ENCODE measurements at regions not wholly inside any gene's neighbourhood (a gene's known extent, or its start where the extent isn't known, plus 50 kb on each side); places are given as distances from the start of the nearest gene placed in this dataset.

DNA sequence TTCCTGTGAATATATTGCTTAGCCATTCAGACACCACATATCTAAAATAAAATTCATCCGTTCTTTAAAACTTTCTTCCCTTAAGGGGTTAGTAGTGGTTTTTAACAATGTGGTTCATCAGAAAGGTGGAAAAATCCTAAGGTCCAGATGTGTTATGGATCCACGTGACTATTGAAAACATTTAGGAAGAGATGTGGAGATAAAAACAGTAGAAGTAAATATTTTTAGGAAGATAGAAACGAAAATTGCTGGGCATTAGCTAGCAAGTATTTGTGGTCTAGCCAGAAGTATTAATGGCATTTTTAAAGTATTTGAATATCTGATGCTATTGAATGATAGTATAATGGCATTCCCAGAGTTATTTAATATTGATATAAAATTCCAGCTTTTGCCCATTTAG, 180.8 kb downstream of the LTN1 start:
- Histone ChIP-seq H4K20me1 (ENCODE audit: insufficient read depth) (no peaks in the 10 kb centered on the region), H3K36me3 (ENCODE audit: low read depth) (no peaks in the 10 kb centered on the region), H3K9ac (no peak overlapping the region), H3K9me2 (ENCODE audit: insufficient read depth) (no peaks in the 10 kb centered on the region), H3K4me3 (no peak overlapping the region), H3K9me3 (ENCODE audit: low read depth) (no peaks in the 10 kb centered on the region), H3K27me3 (replicated peaks; ENCODE audit: insufficient read depth) (no peaks in the 10 kb centered on the region), H3K27ac (no peak overlapping the region), H3F3A (ENCODE audit: insufficient read depth) (no peaks in the 10 kb centered on the region), H3K79me2 (ENCODE audit: insufficient read depth) (no peaks in the 10 kb centered on the region), H2AFZ (no peak overlapping the region), H3K4me1 (ENCODE audit: insufficient read depth) (no peaks in the 10 kb centered on the region), H3K4me2 (ENCODE audit: unreplicated experiment) (no peak overlapping the region)
- no peak for DNase-seq
- WGBS, 2 experiments (ENCODE audit: low coverage in 1 of 2, low lambda C conversion rate in 2 of 2, missing lambda C conversion rate in 2 of 2), result 49 to 54% methylated on average over 3 of the region's 3 CpGs
- no peak for TF ChIP-seq EZH2phosphoT487 (IDR thresholded peaks at IDR 0.05; ENCODE audit: insufficient read depth, low read depth)
- no peak for TF ChIP-seq EZH2 (IDR thresholded peaks at IDR 0.05; ENCODE audit: insufficient read depth, poor library complexity, severe bottlenecking)
- in situ Hi-C loops (cut with MboI), result no loop called here

DNA sequence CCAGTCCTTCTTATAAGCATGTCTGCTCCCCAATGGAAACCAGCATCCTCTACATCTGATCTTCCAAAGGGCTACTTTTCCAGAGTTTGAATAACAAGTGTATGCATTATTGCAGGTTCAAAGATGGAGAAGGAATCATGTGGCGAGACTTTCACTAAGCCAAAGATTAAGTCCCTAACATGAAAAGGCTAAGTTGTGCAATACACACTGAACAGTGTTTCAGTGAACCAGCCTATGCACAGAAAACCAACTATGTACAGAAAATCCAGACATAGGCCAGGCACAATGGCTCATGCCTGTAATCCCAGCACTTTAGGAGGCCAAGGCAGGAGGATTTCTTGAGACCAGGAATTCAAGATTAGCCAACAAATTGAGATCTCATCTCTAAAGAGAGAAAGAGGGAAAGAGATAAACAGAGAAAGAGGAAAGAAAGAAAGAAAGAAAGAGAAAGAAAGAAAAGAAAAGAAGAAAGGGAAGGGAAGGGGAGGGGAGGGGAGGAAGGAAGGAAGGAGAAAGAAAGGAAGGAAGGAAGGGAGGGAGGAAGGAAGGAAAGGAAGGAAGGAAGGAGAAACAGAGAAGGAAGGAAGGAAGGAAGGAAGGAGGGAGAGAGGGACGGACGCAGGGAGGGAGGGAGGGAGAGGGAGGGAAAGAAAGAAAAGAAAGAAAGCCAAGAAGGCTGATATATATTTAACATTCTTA, 181.7 kb downstream of the LTN1 start:
- in situ Hi-C loops (cut with MboI), result no loop called here
- Histone ChIP-seq H3K79me2 (ENCODE audit: insufficient read depth) (no peaks in the 10 kb centered on the region), H3F3A (ENCODE audit: insufficient read depth) (peaks cover 9% of the 10 kb centered on the region; the same call in 1 of the 2 replicates), H3K9me3 (ENCODE audit: low read depth) (no peaks in the 10 kb centered on the region), H3K4me3 (no peak overlapping the region), H3K27ac (no peak overlapping the region), H3K9me2 (ENCODE audit: insufficient read depth) (no peaks in the 10 kb centered on the region), H3K9ac (no peak overlapping the region), H3K4me2 (ENCODE audit: unreplicated experiment) (no peak overlapping the region), H4K20me1 (ENCODE audit: insufficient read depth) (no peaks in the 10 kb centered on the region), H3K4me1 (ENCODE audit: insufficient read depth) (peaks cover 6% of the 10 kb centered on the region), H3K27me3 (replicated peaks; ENCODE audit: insufficient read depth) (no peaks in the 10 kb centered on the region), H3K36me3 (ENCODE audit: low read depth) (no peaks in the 10 kb centered on the region), H2AFZ (no peak overlapping the region)
- 78 to 87% methylated on average over 1 to 3 of the region's 3 CpGs for WGBS, 2 experiments (ENCODE audit: low coverage in 1 of 2, low lambda C conversion rate in 2 of 2, missing lambda C conversion rate in 2 of 2)
- TF ChIP-seq EZH2phosphoT487 (IDR thresholded peaks at IDR 0.05; ENCODE audit: insufficient read depth, low read depth), result no peak
- no peak for TF ChIP-seq EZH2 (IDR thresholded peaks at IDR 0.05; ENCODE audit: insufficient read depth, poor library complexity, severe bottlenecking)
- DNase-seq, result no peak

GRCh38 chr21:28805885-28806284, 186.8 kb downstream of the LTN1 start:
- WGBS, 2 experiments (ENCODE audit: low coverage in 1 of 2, low lambda C conversion rate in 2 of 2, missing lambda C conversion rate in 2 of 2), result 1 to 2% methylated on average over 4 of the region's 4 CpGs
- Histone ChIP-seq H3K9me2 (ENCODE audit: insufficient read depth) (no peaks in the 10 kb centered on the region), H3K27me3 (replicated peaks; ENCODE audit: insufficient read depth) (no peaks in the 10 kb centered on the region), H3K27ac (peak overlapping the region; percentile 70), H4K20me1 (ENCODE audit: insufficient read depth) (no peaks in the 10 kb centered on the region), H3K4me1 (ENCODE audit: insufficient read depth) (peaks cover 17% of the 10 kb centered on the region), H2AFZ (peak overlapping the region; percentile 70), H3K4me3 (peak overlapping the region; percentile 50), H3K36me3 (ENCODE audit: low read depth) (no peaks in the 10 kb centered on the region), H3F3A (ENCODE audit: insufficient read depth) (peaks cover 14% of the 10 kb centered on the region), H3K79me2 (ENCODE audit: insufficient read depth) (no peaks in the 10 kb centered on the region), H3K4me2 (ENCODE audit: unreplicated experiment) (peak overlapping the region; percentile 66), H3K9ac (peak overlapping the region; percentile 67), H3K9me3 (ENCODE audit: low read depth) (no peaks in the 10 kb centered on the region)
- no peak for TF ChIP-seq EZH2 (IDR thresholded peaks at IDR 0.05; ENCODE audit: insufficient read depth, poor library complexity, severe bottlenecking)
- no peak for TF ChIP-seq EZH2phosphoT487 (IDR thresholded peaks at IDR 0.05; ENCODE audit: insufficient read depth, low read depth)
- in situ Hi-C loops (cut with MboI), result no loop called here
- peak; percentile 87 for DNase-seq

- WGBS, 2 experiments (ENCODE audit: low coverage in 1 of 2, low lambda C conversion rate in 2 of 2, missing lambda C conversion rate in 2 of 2), result 40 to 41% methylated on average over 3 of the region's 3 CpGs
- Histone ChIP-seq H3K9ac (no peak overlapping the region), H3K36me3 (ENCODE audit: low read depth) (no peaks in the 10 kb centered on the region), H3K79me2 (ENCODE audit: insufficient read depth) (no peaks in the 10 kb centered on the region), H3K9me3 (ENCODE audit: low read depth) (no peaks in the 10 kb centered on the region), H3K4me2 (ENCODE audit: unreplicated experiment) (no peak overlapping the region), H3K9me2 (ENCODE audit: insufficient read depth) (no peaks in the 10 kb centered on the region), H2AFZ (no peak overlapping the region), H4K20me1 (ENCODE audit: insufficient read depth) (no peaks in the 10 kb centered on the region), H3K4me1 (ENCODE audit: insufficient read depth) (peaks cover 17% of the 10 kb centered on the region), H3K27me3 (replicated peaks; ENCODE audit: insufficient read depth) (no peaks in the 10 kb centered on the region), H3K27ac (no peak overlapping the region), H3K4me3 (no peak overlapping the region), H3F3A (ENCODE audit: insufficient read depth) (peaks cover 14% of the 10 kb centered on the region)
- in situ Hi-C loops (cut with MboI), result no loop called here
- TF ChIP-seq EZH2 (IDR thresholded peaks at IDR 0.05; ENCODE audit: insufficient read depth, poor library complexity, severe bottlenecking) (no peak), EZH2phosphoT487 (IDR thresholded peaks at IDR 0.05; ENCODE audit: insufficient read depth, low read depth) (no peak)
- DNase-seq, result no peak
Observed at GRCh38 chr21:28804089-28804670, 188.5 kb downstream of the LTN1 start.

Data from GM23248 (cell line).